Nephron (organoid): ENCODE measurements at regions not wholly inside any gene's neighbourhood (a gene's known extent, or its start where the extent isn't known, plus 50 kb on each side); places are given as distances from the start of the nearest gene placed in this dataset.

ENCODE experiments used
- H3K27ac Mint-ChIP-seq, 3 experiments: 2 replicates each; pipeline ENCODE4 v1.8.0; 2020; ENCODE audit warnings: mixed read lengths in 3 of 3, mild to moderate bottlenecking in 2 of 3, moderate library complexity in 1 of 3
- H3K27me3 Mint-ChIP-seq: 2 replicates; pipeline ENCODE4 v1.8.0; 2021; ENCODE audit warnings: low read depth, mild to moderate bottlenecking, moderate library complexity, mixed read lengths
- H3K36me3 Mint-ChIP-seq: 2 replicates; pipeline ENCODE4 v1.8.0; 2020; ENCODE audit warnings: low read depth, mixed read lengths
- H3K4me1 Mint-ChIP-seq: 2 replicates; pipeline ENCODE4 v1.8.0; 2020; ENCODE audit warnings: mixed read lengths
- H3K4me3 Mint-ChIP-seq, 3 experiments: 2 replicates each; pipeline ENCODE4 v1.8.0; 2020; ENCODE audit warnings: mild to moderate bottlenecking in 3 of 3, mixed read lengths in 3 of 3, moderate library complexity in 2 of 3
- H3K9me3 Mint-ChIP-seq: 2 replicates; pipeline ENCODE4 v1.8.0; 2020; ENCODE audit warnings: mixed read lengths
- TF ChIP-seq, protein P1 (sequence below), 3 experiments: fragments of 200-600 bp; sonication (generic); IDR thresholded peaks; one replicate each; pipeline ENCODE4 v1.5.0; 2021; ENCODE audit warnings: antibody characterized with exemption in 3 of 3; ENCODE audit not compliant: unreplicated experiment in 3 of 3

DNA sequence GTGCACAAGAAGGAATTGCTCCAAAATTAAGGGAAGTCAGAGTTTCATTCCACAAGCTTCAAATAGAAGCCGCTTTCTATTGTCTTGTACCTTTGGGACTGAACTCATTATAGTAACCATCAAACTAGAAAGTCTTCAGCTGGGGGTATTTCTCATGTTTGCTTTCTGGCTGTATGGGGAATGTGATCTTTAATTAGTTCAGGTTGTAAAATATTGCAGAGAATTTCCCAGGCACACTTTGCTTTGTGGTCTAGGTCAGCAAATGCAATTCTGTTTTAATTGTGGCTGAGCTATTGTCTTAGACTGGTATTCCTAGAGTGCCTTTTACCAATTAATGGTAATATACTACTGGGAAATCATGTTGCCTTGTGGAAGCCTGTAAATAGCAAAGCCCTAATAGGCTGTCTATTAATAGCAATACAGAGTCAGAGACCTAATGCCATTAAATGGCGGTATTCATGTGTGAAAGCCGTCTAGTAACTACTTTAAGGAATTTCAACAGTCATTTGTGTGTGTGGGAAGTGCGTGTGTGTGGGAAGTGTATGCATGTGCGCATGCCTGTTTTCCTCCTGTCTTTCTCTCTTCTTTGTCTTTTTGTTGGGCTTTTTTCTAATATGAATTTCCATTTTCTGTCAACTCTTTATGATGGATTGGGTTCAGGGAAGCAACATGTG lies 276.6 kb downstream of the FAT3 start:
- Mint-ChIP-seq H3K27me3 (no peaks in the 10 kb centered on the region), H3K4me1 (peaks cover 14% of the 10 kb centered on the region)
- TF ChIP-seq, protein P1, sequence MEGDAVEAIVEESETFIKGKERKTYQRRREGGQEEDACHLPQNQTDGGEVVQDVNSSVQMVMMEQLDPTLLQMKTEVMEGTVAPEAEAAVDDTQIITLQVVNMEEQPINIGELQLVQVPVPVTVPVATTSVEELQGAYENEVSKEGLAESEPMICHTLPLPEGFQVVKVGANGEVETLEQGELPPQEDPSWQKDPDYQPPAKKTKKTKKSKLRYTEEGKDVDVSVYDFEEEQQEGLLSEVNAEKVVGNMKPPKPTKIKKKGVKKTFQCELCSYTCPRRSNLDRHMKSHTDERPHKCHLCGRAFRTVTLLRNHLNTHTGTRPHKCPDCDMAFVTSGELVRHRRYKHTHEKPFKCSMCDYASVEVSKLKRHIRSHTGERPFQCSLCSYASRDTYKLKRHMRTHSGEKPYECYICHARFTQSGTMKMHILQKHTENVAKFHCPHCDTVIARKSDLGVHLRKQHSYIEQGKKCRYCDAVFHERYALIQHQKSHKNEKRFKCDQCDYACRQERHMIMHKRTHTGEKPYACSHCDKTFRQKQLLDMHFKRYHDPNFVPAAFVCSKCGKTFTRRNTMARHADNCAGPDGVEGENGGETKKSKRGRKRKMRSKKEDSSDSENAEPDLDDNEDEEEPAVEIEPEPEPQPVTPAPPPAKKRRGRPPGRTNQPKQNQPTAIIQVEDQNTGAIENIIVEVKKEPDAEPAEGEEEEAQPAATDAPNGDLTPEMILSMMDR (IDR thresholded peaks at IDR 0.05; ENCODE audit: unreplicated experiment in 3 of 3): no peak

GRCh38 chr11:92504004-92504403 lies 279.4 kb downstream of the FAT3 start:
- TF ChIP-seq, protein P1 (IDR thresholded peaks at IDR 0.05; ENCODE audit: unreplicated experiment in 3 of 3): no peak
- Mint-ChIP-seq H3K4me1 (peaks cover 14% of the 10 kb centered on the region), H3K27me3 (no peaks in the 10 kb centered on the region), H3K4me3 (no peak overlapping the region), H3K9me3 (no peaks in the 10 kb centered on the region), H3K36me3 (no peaks in the 10 kb centered on the region), H3K27ac (no peak overlapping the region)

More for the DNA sequence above, 276.6 kb downstream of the FAT3 start:
- no peaks in the 10 kb centered on the region for H3K9me3 Mint-ChIP-seq
- peak overlapping the region in 1 of 3 experiments; percentile 8 for H3K27ac Mint-ChIP-seq
- H3K4me3 Mint-ChIP-seq: no peak overlapping the region
- H3K36me3 Mint-ChIP-seq: no peaks in the 10 kb centered on the region

GRCh38 chr11:92504534-92504933 lies 279.9 kb downstream of the FAT3 start:
- H3K27ac Mint-ChIP-seq: no peak overlapping the region
- no peaks in the 10 kb centered on the region for H3K36me3 Mint-ChIP-seq
- H3K4me3 Mint-ChIP-seq: no peak overlapping the region
- H3K4me1 Mint-ChIP-seq: peaks cover 14% of the 10 kb centered on the region
- TF ChIP-seq, protein P1 (IDR thresholded peaks at IDR 0.05; ENCODE audit: unreplicated experiment in 3 of 3): no peak
- H3K9me3 Mint-ChIP-seq: no peaks in the 10 kb centered on the region
- H3K27me3 Mint-ChIP-seq: no peaks in the 10 kb centered on the region

GRCh38 chr11:92505689-92506088 lies 281.1 kb downstream of the FAT3 start:
- Mint-ChIP-seq H3K27me3 (no peaks in the 10 kb centered on the region), H3K36me3 (no peaks in the 10 kb centered on the region), H3K9me3 (no peaks in the 10 kb centered on the region), H3K27ac (no peak overlapping the region), H3K4me1 (peaks cover 11% of the 10 kb centered on the region), H3K4me3 (no peak overlapping the region)
- TF ChIP-seq, protein P1 (IDR thresholded peaks at IDR 0.05; ENCODE audit: unreplicated experiment in 3 of 3): no peak

DNA sequence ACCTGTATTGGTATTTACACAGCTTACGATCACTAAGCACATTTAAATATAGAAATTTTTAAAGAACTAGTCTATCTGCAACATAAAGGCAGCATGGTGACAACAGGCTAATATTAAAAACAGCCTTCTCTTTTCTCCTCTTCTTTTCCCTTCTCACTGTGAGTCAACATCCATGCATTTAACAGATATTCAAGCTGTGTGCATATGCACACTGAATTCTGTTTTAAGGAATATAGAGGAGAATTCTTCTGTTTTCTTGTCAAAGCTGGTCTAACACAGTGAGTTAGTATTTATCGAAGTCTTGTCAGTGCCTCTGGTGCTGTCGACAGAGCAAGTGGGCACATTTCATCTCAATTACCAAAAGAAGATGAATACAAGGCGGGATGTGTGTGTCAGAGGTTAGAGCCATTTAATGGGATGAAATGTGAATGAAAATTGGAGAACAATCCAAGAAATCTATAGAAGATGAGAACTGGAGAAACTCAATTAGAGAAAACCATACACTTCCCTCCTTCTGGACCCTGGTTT lies 282.3 kb downstream of the FAT3 start:
- Mint-ChIP-seq H3K9me3 (no peaks in the 10 kb centered on the region), H3K4me1 (no peaks in the 10 kb centered on the region), H3K27me3 (no peaks in the 10 kb centered on the region), H3K36me3 (no peaks in the 10 kb centered on the region), H3K27ac (no peak overlapping the region), H3K4me3 (no peak overlapping the region)
- TF ChIP-seq, protein P1 (IDR thresholded peaks at IDR 0.05; ENCODE audit: unreplicated experiment in 3 of 3): no peak

GRCh38 chr11:92510591-92510990 lies 286.0 kb downstream of the FAT3 start:
- no peaks in the 10 kb centered on the region for H3K27me3 Mint-ChIP-seq
- no peak overlapping the region for H3K4me3 Mint-ChIP-seq
- H3K9me3 Mint-ChIP-seq: no peaks in the 10 kb centered on the region
- no peak overlapping the region for H3K27ac Mint-ChIP-seq
- no peaks in the 10 kb centered on the region for H3K4me1 Mint-ChIP-seq
- TF ChIP-seq, protein P1 (IDR thresholded peaks at IDR 0.05; ENCODE audit: unreplicated experiment in 3 of 3): no peak
- H3K36me3 Mint-ChIP-seq: no peaks in the 10 kb centered on the region
